ENCODE measurements at regions not wholly inside any gene's neighbourhood (a gene's known extent, or its start where the extent isn't known, plus 50 kb on each side); places are given as distances from the start of the nearest gene placed in this dataset.
"Not testable (repeated sequence)": the region's sequence is repeated elsewhere in the genome, so short reads cannot be mapped to it uniquely, and the experiment has no call there.

DNA sequence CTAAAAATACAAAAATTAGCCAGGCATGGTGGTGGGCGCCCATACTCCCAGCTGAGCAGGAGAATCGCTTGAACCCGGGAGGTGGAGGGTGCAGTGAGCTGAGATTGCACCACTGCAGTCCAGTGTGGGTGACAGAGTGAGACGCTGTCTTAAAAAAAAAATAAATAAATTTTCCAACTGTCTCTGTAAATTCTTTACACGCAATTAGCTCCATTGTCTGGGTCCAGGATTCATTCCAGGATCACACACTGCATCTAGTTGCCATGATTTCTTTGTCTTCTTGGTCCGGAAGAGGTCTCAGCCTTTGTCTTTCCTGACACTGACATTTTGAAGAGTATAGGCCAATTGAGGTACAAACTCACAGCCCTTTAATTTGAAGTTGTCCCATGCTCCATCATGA, 167.6 kb upstream of the NYAP2 start:
- TF ChIP-seq, protein P1, sequence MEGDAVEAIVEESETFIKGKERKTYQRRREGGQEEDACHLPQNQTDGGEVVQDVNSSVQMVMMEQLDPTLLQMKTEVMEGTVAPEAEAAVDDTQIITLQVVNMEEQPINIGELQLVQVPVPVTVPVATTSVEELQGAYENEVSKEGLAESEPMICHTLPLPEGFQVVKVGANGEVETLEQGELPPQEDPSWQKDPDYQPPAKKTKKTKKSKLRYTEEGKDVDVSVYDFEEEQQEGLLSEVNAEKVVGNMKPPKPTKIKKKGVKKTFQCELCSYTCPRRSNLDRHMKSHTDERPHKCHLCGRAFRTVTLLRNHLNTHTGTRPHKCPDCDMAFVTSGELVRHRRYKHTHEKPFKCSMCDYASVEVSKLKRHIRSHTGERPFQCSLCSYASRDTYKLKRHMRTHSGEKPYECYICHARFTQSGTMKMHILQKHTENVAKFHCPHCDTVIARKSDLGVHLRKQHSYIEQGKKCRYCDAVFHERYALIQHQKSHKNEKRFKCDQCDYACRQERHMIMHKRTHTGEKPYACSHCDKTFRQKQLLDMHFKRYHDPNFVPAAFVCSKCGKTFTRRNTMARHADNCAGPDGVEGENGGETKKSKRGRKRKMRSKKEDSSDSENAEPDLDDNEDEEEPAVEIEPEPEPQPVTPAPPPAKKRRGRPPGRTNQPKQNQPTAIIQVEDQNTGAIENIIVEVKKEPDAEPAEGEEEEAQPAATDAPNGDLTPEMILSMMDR (IDR thresholded peaks at IDR 0.05; ENCODE audit: borderline replicate concordance, extremely low read depth, insufficient read depth), result no peak
- Histone ChIP-seq H3K4me3 (ENCODE audit: low read length in 3 of 3) (no peak overlapping the region), H3K27me3 (ENCODE audit: control insufficient read depth, insufficient read depth, low read length) (no peaks in the 10 kb centered on the region), H3K36me3 (ENCODE audit: control insufficient read depth in 2 of 3, insufficient read depth in 3 of 3, low read length in 3 of 3) (no peaks in the 10 kb centered on the region), H3K27ac (ENCODE audit: low read depth in 2 of 2, low read length in 2 of 2) (no peak overlapping the region), H3K9ac (ENCODE audit: low read length in 3 of 3) (no peak overlapping the region), H3K9me3 (ENCODE audit: control insufficient read depth in 2 of 3, insufficient read depth in 1 of 3, low read length in 3 of 3) (no peaks in the 10 kb centered on the region), H3K4me1 (ENCODE audit: control insufficient read depth in 2 of 3, insufficient read depth in 2 of 3, low read depth in 1 of 3, low read length in 3 of 3) (no peaks in the 10 kb centered on the region)
- DNase-seq, result no peak
- no peak for FAIRE-seq
- intact Hi-C loops (cut with DNase I), result no loop called here

DNA sequence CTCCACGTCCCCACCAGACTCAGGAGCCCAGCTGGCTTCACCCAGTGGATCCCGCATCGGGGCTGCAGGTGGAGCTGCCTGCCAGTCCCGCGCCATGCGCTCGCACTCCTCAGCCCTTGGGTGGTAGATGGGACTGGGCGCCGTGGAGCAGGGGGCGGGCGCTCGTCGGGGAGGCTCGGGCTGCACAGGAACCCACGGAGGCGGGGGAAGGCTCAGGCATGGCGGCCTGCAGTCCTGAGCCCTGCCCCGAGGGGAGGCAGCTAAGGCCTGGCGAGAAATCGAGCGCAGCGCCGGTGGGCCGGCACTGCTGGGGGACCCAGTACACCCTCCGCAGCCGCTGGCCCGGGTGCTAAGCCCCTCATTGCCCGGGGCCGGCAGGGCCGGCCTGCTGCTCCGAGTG, 170.2 kb upstream of the NYAP2 start:
- DNase-seq; H3K36me3 ChIP-seq (ENCODE audit: control insufficient read depth in 2 of 3, insufficient read depth in 3 of 3, low read length in 3 of 3); H3K4me1 ChIP-seq (ENCODE audit: control insufficient read depth in 2 of 3, insufficient read depth in 2 of 3, low read depth in 1 of 3, low read length in 3 of 3); intact Hi-C loops (cut with DNase I); H3K9me3 ChIP-seq (ENCODE audit: control insufficient read depth in 2 of 3, insufficient read depth in 1 of 3, low read length in 3 of 3); H3K4me3 ChIP-seq (ENCODE audit: low read length in 3 of 3); H3K9ac ChIP-seq (ENCODE audit: low read length in 3 of 3); FAIRE-seq; H3K27ac ChIP-seq (ENCODE audit: low read depth in 2 of 2, low read length in 2 of 2); H3K27me3 ChIP-seq (ENCODE audit: control insufficient read depth, insufficient read depth, low read length): not testable (repeated sequence)

DNA sequence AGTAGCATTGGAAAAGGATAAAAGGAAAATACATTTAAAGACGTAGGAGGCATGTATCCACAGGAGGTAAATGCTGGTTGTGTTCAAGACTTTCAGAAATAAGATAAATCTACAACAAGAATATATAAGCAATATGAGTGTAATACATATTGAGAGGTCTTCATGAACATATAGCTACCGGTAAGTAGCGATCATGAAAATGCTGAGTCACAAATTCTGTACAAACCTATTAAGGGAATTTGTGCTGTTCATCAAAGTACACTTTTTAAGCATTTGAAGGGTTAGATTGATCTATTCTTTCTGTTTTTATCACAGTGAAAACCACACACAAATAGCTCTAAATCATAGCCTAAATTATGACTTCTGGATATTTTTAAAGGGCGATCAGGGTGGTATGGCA, 173.1 kb upstream of the NYAP2 start:
- TF ChIP-seq, protein P1 (IDR thresholded peaks at IDR 0.05; ENCODE audit: borderline replicate concordance, extremely low read depth, insufficient read depth), result no peak
- Histone ChIP-seq H3K27ac (ENCODE audit: low read depth in 2 of 2, low read length in 2 of 2) (no peak overlapping the region), H3K36me3 (ENCODE audit: control insufficient read depth in 2 of 3, insufficient read depth in 3 of 3, low read length in 3 of 3) (no peaks in the 10 kb centered on the region), H3K4me3 (ENCODE audit: low read length in 3 of 3) (no peak overlapping the region), H3K27me3 (ENCODE audit: control insufficient read depth, insufficient read depth, low read length) (no peaks in the 10 kb centered on the region), H3K4me1 (ENCODE audit: control insufficient read depth in 2 of 3, insufficient read depth in 2 of 3, low read depth in 1 of 3, low read length in 3 of 3) (no peaks in the 10 kb centered on the region), H3K9me3 (ENCODE audit: control insufficient read depth in 2 of 3, insufficient read depth in 1 of 3, low read length in 3 of 3) (no peaks in the 10 kb centered on the region), H3K9ac (ENCODE audit: low read length in 3 of 3) (no peak overlapping the region)
- no peak for DNase-seq
- no peak for FAIRE-seq
- intact Hi-C loops (cut with DNase I), result no loop called here

DNA sequence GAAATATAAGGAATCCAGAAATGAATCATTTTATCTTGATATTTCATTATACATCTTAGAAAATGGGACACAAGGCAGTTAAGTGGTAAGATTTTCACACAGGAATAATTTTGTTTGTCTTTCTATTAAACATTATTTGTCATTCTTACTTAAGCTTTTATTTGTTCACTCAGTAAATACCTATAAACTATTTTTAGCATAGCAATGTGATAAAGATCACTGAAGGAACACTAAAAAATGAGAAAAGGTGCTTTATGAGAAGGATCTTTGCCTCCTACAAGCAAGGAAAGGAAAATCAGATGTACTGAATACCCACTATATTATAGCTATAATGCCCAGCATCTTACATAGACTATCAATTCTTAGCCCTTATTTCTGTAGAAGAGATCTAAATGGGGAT, 176.2 kb upstream of the NYAP2 start:
- no peak for DNase-seq
- TF ChIP-seq, protein P1 (IDR thresholded peaks at IDR 0.05; ENCODE audit: borderline replicate concordance, extremely low read depth, insufficient read depth), result no peak
- H3K9me3 ChIP-seq (ENCODE audit: control insufficient read depth in 2 of 3, insufficient read depth in 1 of 3, low read length in 3 of 3), result no peaks in the 10 kb centered on the region
- no peak for FAIRE-seq
- no peaks in the 10 kb centered on the region for H3K27me3 ChIP-seq (ENCODE audit: control insufficient read depth, insufficient read depth, low read length)
- no peak overlapping the region for H3K4me3 ChIP-seq (ENCODE audit: low read length in 3 of 3)
- H3K9ac ChIP-seq (ENCODE audit: low read length in 3 of 3), result no peak overlapping the region
- no peaks in the 10 kb centered on the region for H3K36me3 ChIP-seq (ENCODE audit: control insufficient read depth in 2 of 3, insufficient read depth in 3 of 3, low read length in 3 of 3)
- H3K4me1 ChIP-seq (ENCODE audit: control insufficient read depth in 2 of 3, insufficient read depth in 2 of 3, low read depth in 1 of 3, low read length in 3 of 3), result no peaks in the 10 kb centered on the region
- H3K27ac ChIP-seq (ENCODE audit: low read depth in 2 of 2, low read length in 2 of 2), result no peak overlapping the region
- intact Hi-C loops (cut with DNase I), result no loop called here

Measured in kidney (tissue), 13 donors.